HG03103 (cell line): ENCODE measurements at regions not wholly inside any gene's neighbourhood (a gene's known extent, or its start where the extent isn't known, plus 50 kb on each side); places are given as distances from the start of the nearest gene placed in this dataset.

ENCODE experiments used
- ATAC-seq: cut with Tn5 transposase; IDR thresholded peaks from one replicate; pipeline ENCODE4 v1.9.1; 2021; ENCODE audit warnings: low read depth; ENCODE audit not compliant: unreplicated experiment

GRCh38 chr4:181677201-181677600 lies 566.0 kb upstream of the TENM3 start:
- ATAC-seq = no peak

DNA sequence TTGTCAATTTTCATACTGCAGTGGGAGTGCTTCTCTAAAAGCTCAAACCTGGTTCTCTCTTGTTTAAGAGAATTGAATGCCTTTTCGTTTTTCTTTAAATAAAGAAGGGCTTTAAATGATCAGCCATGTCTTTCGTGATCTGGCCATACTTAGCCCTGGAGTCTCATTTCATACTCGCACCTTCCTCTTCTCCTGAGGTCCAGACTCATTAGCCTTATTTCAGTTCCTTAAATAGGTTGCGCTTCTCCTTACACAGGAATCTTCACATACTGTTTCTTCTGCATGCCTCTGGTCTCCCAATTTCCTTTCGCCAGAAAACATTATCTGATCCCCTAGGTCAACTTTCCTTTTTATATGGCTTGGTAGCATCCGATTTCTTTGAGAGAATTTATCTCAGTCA lies 565.6 kb upstream of the TENM3 start:
- no peak for ATAC-seq

DNA sequence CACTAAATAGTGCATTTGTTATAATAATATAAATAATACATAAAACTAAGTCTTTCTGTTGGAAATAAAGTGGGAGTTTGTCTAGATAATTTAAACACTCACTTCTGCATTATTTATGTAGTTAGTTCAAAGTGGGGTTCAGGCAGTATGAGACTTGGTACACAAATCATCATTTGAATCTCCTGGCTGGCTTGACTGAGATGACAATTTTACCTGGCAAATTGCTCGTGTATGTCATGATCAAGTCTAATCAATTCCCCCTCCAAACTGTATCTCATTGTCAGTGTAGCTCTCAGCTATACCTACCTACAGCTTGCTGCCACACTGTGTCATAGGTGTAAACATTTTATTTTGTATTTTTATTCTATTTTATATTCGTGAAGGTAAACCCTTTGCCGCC lies 563.4 kb upstream of the TENM3 start:
- ATAC-seq = no peak

GRCh38 chr4:181682367-181683047 lies 560.7 kb upstream of the TENM3 start:
- no peak for ATAC-seq

GRCh38 chr4:181684310-181684709 lies 558.9 kb upstream of the TENM3 start:
- ATAC-seq = no peak

DNA sequence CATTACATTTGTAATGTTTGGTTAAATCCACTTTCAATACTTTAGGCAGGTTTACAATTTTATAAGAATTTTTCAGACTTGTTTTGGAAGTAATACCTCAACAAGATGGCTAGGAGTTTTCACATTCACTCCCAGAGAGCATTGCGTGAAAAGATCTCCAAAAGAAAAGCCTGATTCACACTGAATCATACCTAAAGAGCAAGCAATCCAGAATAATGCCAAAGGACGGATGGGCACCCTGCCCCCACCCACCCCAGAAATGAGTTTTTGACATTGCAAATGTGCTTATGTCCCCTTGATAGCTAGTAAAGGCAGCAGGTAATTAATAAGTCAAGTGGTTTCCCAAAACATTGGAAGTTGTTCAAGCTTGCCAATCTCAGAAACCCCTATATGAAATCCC lies 557.7 kb upstream of the TENM3 start:
- no peak for ATAC-seq

- ATAC-seq = no peak
Observed at GRCh38 chr4:181685911-181686310, 557.3 kb upstream of the TENM3 start.

DNA sequence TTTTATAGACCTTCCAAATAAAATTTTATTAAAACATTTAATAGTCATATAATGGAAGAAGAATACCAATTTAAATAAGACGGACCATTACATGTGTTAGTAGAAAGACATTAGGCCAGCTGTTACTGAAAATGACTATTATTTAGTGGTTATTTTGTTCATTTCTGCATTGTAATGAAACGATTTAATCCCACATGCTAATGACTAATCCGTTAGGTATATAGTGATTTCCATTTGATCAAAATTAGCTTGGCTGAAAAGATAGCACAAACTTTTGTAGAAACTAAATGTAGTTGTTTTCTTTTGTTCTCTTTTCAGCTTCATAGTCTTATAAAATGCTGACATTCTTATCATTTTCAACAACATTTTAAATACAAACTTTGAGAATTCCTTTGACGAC lies 556.1 kb upstream of the TENM3 start:
- ATAC-seq = no peak

GRCh38 chr4:181688432-181688831 lies 554.8 kb upstream of the TENM3 start:
- no peak for ATAC-seq

- no peak for ATAC-seq
Observed at GRCh38 chr4:181688872-181689271, 554.3 kb upstream of the TENM3 start.

DNA sequence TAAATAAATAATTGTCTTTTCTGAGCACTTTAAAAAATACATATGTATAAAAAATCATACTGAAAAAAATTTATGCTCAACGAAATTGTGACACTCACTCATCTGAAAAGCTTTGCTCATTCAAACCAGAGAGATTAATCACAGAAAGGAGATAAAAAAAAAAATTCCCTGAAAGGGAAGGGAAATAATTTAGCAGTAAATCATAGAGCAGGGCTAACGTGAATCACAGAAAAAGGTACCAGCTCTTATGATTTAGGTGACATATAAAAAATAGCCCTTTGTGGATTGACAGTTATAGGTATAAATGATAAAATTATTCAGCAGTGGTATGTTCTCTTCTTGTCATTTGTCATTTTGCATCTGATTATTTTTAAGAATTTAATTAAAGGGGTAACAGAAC lies 552.7 kb upstream of the TENM3 start:
- no peak for ATAC-seq

- ATAC-seq = no peak
Observed at GRCh38 chr4:181692965-181693364, 550.2 kb upstream of the TENM3 start.

DNA sequence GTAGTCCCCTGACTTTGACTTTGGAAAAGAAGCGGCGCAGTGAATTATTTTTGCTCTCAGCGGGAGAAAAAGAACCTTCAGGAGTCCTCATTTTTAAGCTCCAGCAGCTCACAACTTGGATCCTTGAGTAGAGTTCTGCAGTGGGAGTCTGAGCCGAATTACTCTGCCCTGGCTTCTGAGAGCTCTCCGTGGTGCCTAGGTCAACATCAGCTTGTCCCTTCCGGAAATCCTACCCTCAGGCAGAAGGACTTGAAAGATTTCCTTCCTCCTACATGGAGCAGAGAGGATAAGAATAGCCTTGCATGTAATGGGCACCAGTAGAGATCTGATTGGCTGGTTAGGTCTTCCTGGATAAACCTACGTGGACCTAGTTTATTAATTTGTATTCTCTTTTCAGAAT lies 549.7 kb upstream of the TENM3 start:
- no peak for ATAC-seq

DNA sequence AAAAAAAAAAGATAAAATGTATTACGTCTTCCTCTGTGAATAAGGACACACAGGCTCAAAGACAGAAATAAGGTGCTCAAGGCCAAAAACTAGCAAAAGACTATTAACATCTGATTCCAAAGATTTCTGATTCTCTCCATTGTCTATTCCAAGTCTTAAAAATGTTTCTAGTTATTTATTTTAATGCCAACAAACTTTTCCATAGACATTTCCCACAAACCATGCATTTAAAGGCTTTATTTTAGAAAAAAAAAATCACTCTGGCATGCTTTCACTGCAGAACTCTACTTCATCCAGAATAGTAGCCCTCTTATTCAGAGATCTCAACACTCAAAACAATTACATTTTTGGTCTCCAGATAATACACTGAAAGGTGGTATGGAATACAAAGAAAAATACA lies 545.0 kb upstream of the TENM3 start:
- ATAC-seq = no peak

GRCh38 chr4:181701214-181701613 lies 542.0 kb upstream of the TENM3 start:
- ATAC-seq = no peak

DNA sequence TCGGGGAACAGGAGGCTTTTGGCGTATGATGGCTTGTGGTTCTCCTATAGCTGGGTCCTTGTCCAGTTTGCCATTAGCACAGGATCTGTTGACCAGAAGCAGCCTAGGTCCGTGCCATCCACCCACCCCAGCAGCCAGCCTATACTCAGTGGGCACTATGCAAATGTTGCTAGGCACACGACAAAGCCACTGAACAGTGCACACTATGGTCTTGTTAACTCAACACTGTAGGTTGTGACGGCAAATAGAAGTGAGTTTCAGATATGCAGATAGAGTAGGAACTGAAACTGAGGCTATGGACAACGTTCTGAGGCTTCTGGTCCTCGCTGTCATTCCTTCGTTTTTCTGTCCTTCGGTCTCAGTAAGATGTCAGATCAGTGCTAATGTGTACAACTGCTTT lies 541.3 kb upstream of the TENM3 start:
- ATAC-seq = no peak

DNA sequence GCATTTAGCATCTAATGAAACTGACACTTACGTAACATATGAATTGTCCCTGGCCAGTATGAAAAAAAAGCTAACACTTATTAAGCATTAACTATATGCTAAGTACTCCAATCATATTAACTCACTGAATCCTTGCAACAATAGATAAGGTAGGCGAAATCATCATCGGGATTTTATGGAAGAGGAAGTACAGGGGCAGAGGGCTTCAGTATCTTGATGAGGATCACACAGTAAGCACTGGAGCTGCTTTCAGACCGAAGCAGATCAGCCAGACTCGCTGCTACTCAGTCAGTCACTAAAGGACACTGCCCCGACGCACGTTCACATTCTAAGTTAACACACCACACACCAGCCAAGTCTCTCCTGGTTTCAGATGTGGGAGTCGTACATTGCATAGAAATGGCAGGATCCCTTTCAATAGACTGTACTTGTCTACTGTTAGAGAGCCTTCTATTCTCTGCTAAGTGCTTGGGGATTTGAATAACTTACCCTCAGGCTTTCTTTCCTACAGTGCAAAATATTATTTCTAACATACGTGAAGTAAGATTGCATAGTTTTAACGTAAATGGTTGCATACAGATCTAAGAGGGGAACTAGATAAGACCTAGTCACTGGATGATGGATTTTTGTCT lies 540.2 kb upstream of the TENM3 start:
- ATAC-seq = no peak

GRCh38 chr4:181710143-181710542 lies 533.1 kb upstream of the TENM3 start:
- ATAC-seq = no peak

- no peak for ATAC-seq
Observed at GRCh38 chr4:181711387-181711786, 531.8 kb upstream of the TENM3 start.

GRCh38 chr4:181728305-181728966 lies 514.8 kb upstream of the TENM3 start:
- ATAC-seq = no peak

DNA sequence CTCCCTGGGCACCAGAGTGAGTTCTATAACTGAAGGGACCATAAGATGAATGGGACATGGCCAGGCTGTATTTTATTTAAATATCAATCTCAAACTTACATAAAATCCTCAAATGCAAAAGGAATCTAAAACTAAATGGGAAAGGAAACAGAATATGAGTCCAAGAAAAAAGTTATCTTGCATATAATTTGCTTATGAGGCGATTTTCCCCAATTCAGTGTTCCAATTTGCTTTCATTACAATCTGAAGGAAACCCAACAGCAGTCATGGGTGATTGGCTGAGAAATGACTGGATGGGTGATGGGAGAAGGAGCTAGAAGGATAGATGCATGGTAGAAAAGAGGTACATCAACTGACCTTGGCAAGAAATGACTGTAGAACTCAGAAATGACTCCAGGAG lies 511.3 kb upstream of the TENM3 start:
- no peak for ATAC-seq

- ATAC-seq = no peak
Observed at GRCh38 chr4:181737744-181738143, 505.5 kb upstream of the TENM3 start.
